ENCODE measurements at regions not wholly inside any gene's neighbourhood (a gene's known extent, or its start where the extent isn't known, plus 50 kb on each side); places are given as distances from the start of the nearest gene placed in this dataset.

- H3K9me3 Mint-ChIP-seq, result peaks cover 5 to 22% (median 11%) of the 10 kb centered on the region in 6 donors
- H3K36me3 Mint-ChIP-seq, result no peaks in the 10 kb centered on the region
- no peak overlapping the region for H3K27ac Mint-ChIP-seq
- peaks cover 0 to 1% (median 0%) of the 10 kb centered on the region in 3 donors for H3K27me3 Mint-ChIP-seq (ENCODE audit: low read depth in 3 of 3)
- H3K4me3 Mint-ChIP-seq, result no peak overlapping the region
- DNase-seq, result no peak
- no peaks in the 10 kb centered on the region for H3K4me1 Mint-ChIP-seq
Observed at GRCh38 chr4:24054910-24055309, 165.1 kb upstream of the PPARGC1A start.

GRCh38 chr4:24053934-24054333, 164.1 kb upstream of the PPARGC1A start:
- Mint-ChIP-seq H3K4me1 (no peaks in the 10 kb centered on the region), H3K9me3 (peaks cover 3 to 17% (median 9%) of the 10 kb centered on the region in 6 donors)
- no peak for DNase-seq

GRCh38 chr4:24044610-24045589, 155.1 kb upstream of the PPARGC1A start:
- Mint-ChIP-seq H3K27ac (no peak overlapping the region), H3K4me1 (no peaks in the 10 kb centered on the region), H3K9me3 (peaks cover 0 to 15% (median 4%) of the 10 kb centered on the region in 6 donors), H3K4me3 (no peak overlapping the region), H3K36me3 (no peaks in the 10 kb centered on the region), H3K27me3 (ENCODE audit: low read depth in 3 of 3) (peaks cover 0 to 2% (median 0%) of the 10 kb centered on the region in 3 donors)
- no peak for DNase-seq

More at GRCh38 chr4:24053934-24054333, 164.1 kb upstream of the PPARGC1A start:
- Mint-ChIP-seq H3K27me3 (ENCODE audit: low read depth in 3 of 3) (peaks cover 0 to 1% (median 0%) of the 10 kb centered on the region in 3 donors), H3K27ac (no peak overlapping the region), H3K36me3 (no peaks in the 10 kb centered on the region), H3K4me3 (no peak overlapping the region)

GRCh38 chr4:24042094-24042493, 152.2 kb upstream of the PPARGC1A start:
- no peak for DNase-seq
- Mint-ChIP-seq H3K4me1 (no peaks in the 10 kb centered on the region), H3K36me3 (no peaks in the 10 kb centered on the region), H3K9me3 (peaks cover 0 to 14% (median 4%) of the 10 kb centered on the region in 6 donors), H3K4me3 (no peak overlapping the region), H3K27me3 (ENCODE audit: low read depth in 3 of 3) (no peaks in the 10 kb centered on the region), H3K27ac (no peak overlapping the region)

GRCh38 chr4:24040811-24041210, 151.0 kb upstream of the PPARGC1A start:
- Mint-ChIP-seq H3K27me3 (ENCODE audit: low read depth in 3 of 3) (no peaks in the 10 kb centered on the region), H3K9me3 (peaks cover 0 to 11% (median 2%) of the 10 kb centered on the region in 6 donors), H3K4me1 (no peaks in the 10 kb centered on the region), H3K36me3 (no peaks in the 10 kb centered on the region), H3K27ac (no peak overlapping the region), H3K4me3 (no peak overlapping the region)
- no peak for DNase-seq

GRCh38 chr4:24033626-24034025, 143.8 kb upstream of the PPARGC1A start:
- Mint-ChIP-seq H3K27me3 (ENCODE audit: low read depth in 3 of 3) (no peaks in the 10 kb centered on the region), H3K27ac (no peak overlapping the region), H3K4me1 (no peaks in the 10 kb centered on the region), H3K4me3 (no peak overlapping the region), H3K36me3 (no peaks in the 10 kb centered on the region), H3K9me3 (peaks cover 0 to 8% (median 2%) of the 10 kb centered on the region in 6 donors)
- no peak for DNase-seq

- Mint-ChIP-seq H3K4me1 (no peaks in the 10 kb centered on the region), H3K27ac (no peak overlapping the region), H3K36me3 (no peaks in the 10 kb centered on the region), H3K27me3 (ENCODE audit: low read depth in 3 of 3) (no peaks in the 10 kb centered on the region), H3K4me3 (no peak overlapping the region), H3K9me3 (peaks cover 0 to 8% (median 2%) of the 10 kb centered on the region in 6 donors)
- no peak for DNase-seq
Observed at GRCh38 chr4:24032371-24032989, 142.6 kb upstream of the PPARGC1A start.

GRCh38 chr4:24026596-24026995, 136.7 kb upstream of the PPARGC1A start:
- no peaks in the 10 kb centered on the region for H3K27me3 Mint-ChIP-seq (ENCODE audit: low read depth in 3 of 3)
- no peaks in the 10 kb centered on the region for H3K36me3 Mint-ChIP-seq
- no peaks in the 10 kb centered on the region for H3K4me1 Mint-ChIP-seq
- DNase-seq, result no peak
- H3K27ac Mint-ChIP-seq, result no peak overlapping the region
- H3K9me3 Mint-ChIP-seq, result peaks cover 0 to 12% (median 2%) of the 10 kb centered on the region in 6 donors
- H3K4me3 Mint-ChIP-seq, result no peak overlapping the region

- DNase-seq, result no peak
- Mint-ChIP-seq H3K4me3 (no peak overlapping the region), H3K36me3 (no peaks in the 10 kb centered on the region), H3K27me3 (ENCODE audit: low read depth in 3 of 3) (no peaks in the 10 kb centered on the region), H3K9me3 (peaks cover 0 to 13% (median 0%) of the 10 kb centered on the region in 6 donors), H3K27ac (no peak overlapping the region), H3K4me1 (no peaks in the 10 kb centered on the region)
Observed at GRCh38 chr4:24024605-24025004, 134.8 kb upstream of the PPARGC1A start.

- Mint-ChIP-seq H3K27me3 (ENCODE audit: low read depth in 3 of 3) (no peaks in the 10 kb centered on the region), H3K36me3 (no peaks in the 10 kb centered on the region), H3K27ac (no peak overlapping the region), H3K4me3 (no peak overlapping the region), H3K9me3 (peaks cover 0 to 13% (median 0%) of the 10 kb centered on the region in 6 donors), H3K4me1 (no peaks in the 10 kb centered on the region)
- no peak for DNase-seq
Observed at GRCh38 chr4:24024157-24024556, 134.3 kb upstream of the PPARGC1A start.

GRCh38 chr4:24015782-24016181, 125.9 kb upstream of the PPARGC1A start:
- Mint-ChIP-seq H3K27ac (no peak overlapping the region), H3K4me1 (no peaks in the 10 kb centered on the region), H3K36me3 (no peaks in the 10 kb centered on the region), H3K27me3 (ENCODE audit: low read depth in 3 of 3) (peaks cover 0 to 3% (median 0%) of the 10 kb centered on the region in 3 donors), H3K4me3 (no peak overlapping the region), H3K9me3 (peaks cover 0 to 24% (median 6%) of the 10 kb centered on the region in 6 donors)
- DNase-seq, result no peak

GRCh38 chr4:24013668-24014422, 124.0 kb upstream of the PPARGC1A start:
- peaks cover 0 to 31% (median 6%) of the 10 kb centered on the region in 6 donors for H3K9me3 Mint-ChIP-seq
- no peaks in the 10 kb centered on the region for H3K36me3 Mint-ChIP-seq
- peaks cover 0 to 3% (median 0%) of the 10 kb centered on the region in 3 donors for H3K27me3 Mint-ChIP-seq (ENCODE audit: low read depth in 3 of 3)
- no peak overlapping the region for H3K4me3 Mint-ChIP-seq
- H3K27ac Mint-ChIP-seq, result no peak overlapping the region
- no peak for DNase-seq
- H3K4me1 Mint-ChIP-seq, result no peaks in the 10 kb centered on the region

- H3K4me3 Mint-ChIP-seq, result no peak overlapping the region
- H3K27me3 Mint-ChIP-seq (ENCODE audit: low read depth in 3 of 3), result no peaks in the 10 kb centered on the region
- no peak overlapping the region for H3K27ac Mint-ChIP-seq
- no peak for DNase-seq
- H3K4me1 Mint-ChIP-seq, result no peaks in the 10 kb centered on the region
- peaks cover 2 to 20% (median 7%) of the 10 kb centered on the region in 6 donors for H3K9me3 Mint-ChIP-seq
- H3K36me3 Mint-ChIP-seq, result no peaks in the 10 kb centered on the region
Observed at GRCh38 chr4:24010994-24011393, 121.1 kb upstream of the PPARGC1A start.
